ENCODE measurements at regions not wholly inside any gene's neighbourhood (a gene's known extent, or its start where the extent isn't known, plus 50 kb on each side); places are given as distances from the start of the nearest gene placed in this dataset.

GRCh38 chr12:13764748-13765147 lies 216.7 kb downstream of the GRIN2B start:
- DNase-seq (ENCODE audit: low spot score), result no peak

GRCh38 chr12:13749389-13749788 lies 232.0 kb downstream of the GRIN2B start:
- no peak for DNase-seq (ENCODE audit: low spot score)

- no peak for DNase-seq (ENCODE audit: low spot score)
These were observed 236.1 kb downstream of the GRIN2B start for GRCh38 chr12:13745111-13745860.

GRCh38 chr12:13744561-13744960 lies 236.8 kb downstream of the GRIN2B start:
- no peak for DNase-seq (ENCODE audit: low spot score)

- no peak for DNase-seq (ENCODE audit: low spot score)
These were observed 241.3 kb downstream of the GRIN2B start for GRCh38 chr12:13740149-13740545.

- DNase-seq (ENCODE audit: low spot score), result no peak
These were observed 245.7 kb downstream of the GRIN2B start for GRCh38 chr12:13735734-13736133.

GRCh38 chr12:13734584-13735152 lies 246.7 kb downstream of the GRIN2B start:
- DNase-seq (ENCODE audit: low spot score), result no peak

- DNase-seq (ENCODE audit: low spot score), result no peak
These were observed 253.7 kb downstream of the GRIN2B start for GRCh38 chr12:13727707-13728195.

GRCh38 chr12:13725049-13725448 lies 256.4 kb downstream of the GRIN2B start:
- no peak for DNase-seq (ENCODE audit: low spot score)

- DNase-seq (ENCODE audit: low spot score), result no peak
These were observed 257.3 kb downstream of the GRIN2B start for GRCh38 chr12:13724136-13724535.

- no peak for DNase-seq (ENCODE audit: low spot score)
These were observed 261.4 kb downstream of the GRIN2B start for GRCh38 chr12:13719986-13720385.

- no peak for DNase-seq (ENCODE audit: low spot score)
These were observed 263.1 kb downstream of the GRIN2B start for GRCh38 chr12:13718271-13718670.

GRCh38 chr12:13716119-13716518 lies 265.3 kb downstream of the GRIN2B start:
- no peak for DNase-seq (ENCODE audit: low spot score)

GRCh38 chr12:13713556-13714410 lies 267.6 kb downstream of the GRIN2B start:
- no peak for DNase-seq (ENCODE audit: low spot score)

- no peak for DNase-seq (ENCODE audit: low spot score)
These were observed 273.6 kb downstream of the GRIN2B start for GRCh38 chr12:13707829-13708228.

- DNase-seq (ENCODE audit: low spot score), result no peak
These were observed 279.0 kb downstream of the GRIN2B start for GRCh38 chr12:13702381-13702780.

- no peak for DNase-seq (ENCODE audit: low spot score)
These were observed 279.9 kb downstream of the GRIN2B start for GRCh38 chr12:13701502-13701901.

- no peak for DNase-seq (ENCODE audit: low spot score)
These were observed 283.4 kb downstream of the GRIN2B start for GRCh38 chr12:13697973-13698372.

- no peak for DNase-seq (ENCODE audit: low spot score)
These were observed 285.6 kb downstream of the GRIN2B start for GRCh38 chr12:13695781-13696180.

GRCh38 chr12:13692332-13692731 lies 289.1 kb downstream of the GRIN2B start:
- DNase-seq (ENCODE audit: low spot score), result no peak

GRCh38 chr12:13691598-13691997 lies 289.8 kb downstream of the GRIN2B start:
- DNase-seq (ENCODE audit: low spot score), result no peak

- DNase-seq (ENCODE audit: low spot score), result no peak
These were observed 293.8 kb downstream of the GRIN2B start for GRCh38 chr12:13687633-13688032.

- no peak for DNase-seq (ENCODE audit: low spot score)
These were observed 295.1 kb downstream of the GRIN2B start for GRCh38 chr12:13686260-13686659.
